Lower leg skin (tissue), 4 donors: ENCODE measurements at regions not wholly inside any gene's neighbourhood (a gene's known extent, or its start where the extent isn't known, plus 50 kb on each side); places are given as distances from the start of the nearest gene placed in this dataset.

Experiments
- DNase-seq, 2 donors: peaks; one replicate each; pipeline ENCODE4 v3.0.0-alpha.2; 2019; ENCODE audit warnings: low spot score in 2 of 2
- H3K4me3 ChIP-seq: fragments of 200-600 bp; sonication (generic); 2 replicates; pipeline ENCODE4 v1.5.1; 2017; ENCODE audit warnings: mild to moderate bottlenecking, low read depth; ENCODE audit not compliant: poor library complexity, severe bottlenecking
- POLR2A ChIP-seq, 2 donors: fragments of 450-650 bp; IDR thresholded peaks; one replicate each; pipeline ENCODE4 v1.6.1; 2016 to 2017; ENCODE audit warnings: antibody characterized with exemption in 2 of 2, mild to moderate bottlenecking in 1 of 2, moderate library complexity in 1 of 2
- WGBS, 2 donors: methylation state at CpG; one replicate each; pipeline ENCODE4 v1.1.5; 2018; 5-methylcytosine and 5-hydroxymethylcytosine counted together
- intact Hi-C: fragments of 100-400 bp; cut with DNase I; formaldehyde crosslinking; loops from one replicate; pipeline ENCODE4 v1.15.0; 2023; ENCODE audit warnings: low total_unique reads
- TF ChIP-seq, protein P1 (sequence below), 3 donors: fragments of 450-650 bp; IDR thresholded peaks; one replicate each; pipeline ENCODE4 v1.5.1; 2016; ENCODE audit warnings: antibody characterized with exemption in 3 of 3, mild to moderate bottlenecking in 3 of 3, moderate library complexity in 2 of 3

DNA sequence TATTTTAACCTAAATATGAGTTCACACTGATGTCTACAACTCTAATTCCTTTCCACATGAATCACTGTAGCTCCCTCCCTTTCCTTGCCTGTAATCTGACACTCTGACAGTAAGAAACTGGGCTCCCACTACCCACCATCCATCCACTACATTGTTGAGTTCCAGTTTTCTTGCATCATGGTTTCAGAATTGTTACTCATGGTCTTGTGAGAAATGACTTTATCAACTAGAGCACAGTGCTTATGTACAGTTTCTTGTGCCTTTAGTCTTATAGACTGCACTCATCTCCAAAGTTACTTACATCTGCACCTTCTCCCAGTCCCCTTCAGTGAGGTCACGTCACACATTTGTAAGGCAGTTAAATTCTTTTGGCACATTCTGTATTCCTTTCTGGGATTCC, 78.6 kb downstream of the RTL6 start:
- intact Hi-C loops: no loop called here
- WGBS, 2 donors: 83 to 93% methylated on average over 1 of the region's 1 CpG
- TF ChIP-seq POLR2A (IDR thresholded peaks at IDR 0.05): no peak
- TF ChIP-seq, protein P1, sequence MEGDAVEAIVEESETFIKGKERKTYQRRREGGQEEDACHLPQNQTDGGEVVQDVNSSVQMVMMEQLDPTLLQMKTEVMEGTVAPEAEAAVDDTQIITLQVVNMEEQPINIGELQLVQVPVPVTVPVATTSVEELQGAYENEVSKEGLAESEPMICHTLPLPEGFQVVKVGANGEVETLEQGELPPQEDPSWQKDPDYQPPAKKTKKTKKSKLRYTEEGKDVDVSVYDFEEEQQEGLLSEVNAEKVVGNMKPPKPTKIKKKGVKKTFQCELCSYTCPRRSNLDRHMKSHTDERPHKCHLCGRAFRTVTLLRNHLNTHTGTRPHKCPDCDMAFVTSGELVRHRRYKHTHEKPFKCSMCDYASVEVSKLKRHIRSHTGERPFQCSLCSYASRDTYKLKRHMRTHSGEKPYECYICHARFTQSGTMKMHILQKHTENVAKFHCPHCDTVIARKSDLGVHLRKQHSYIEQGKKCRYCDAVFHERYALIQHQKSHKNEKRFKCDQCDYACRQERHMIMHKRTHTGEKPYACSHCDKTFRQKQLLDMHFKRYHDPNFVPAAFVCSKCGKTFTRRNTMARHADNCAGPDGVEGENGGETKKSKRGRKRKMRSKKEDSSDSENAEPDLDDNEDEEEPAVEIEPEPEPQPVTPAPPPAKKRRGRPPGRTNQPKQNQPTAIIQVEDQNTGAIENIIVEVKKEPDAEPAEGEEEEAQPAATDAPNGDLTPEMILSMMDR (IDR thresholded peaks at IDR 0.05): no peak
- no peak for DNase-seq
- no peak overlapping the region for H3K4me3 ChIP-seq

DNA sequence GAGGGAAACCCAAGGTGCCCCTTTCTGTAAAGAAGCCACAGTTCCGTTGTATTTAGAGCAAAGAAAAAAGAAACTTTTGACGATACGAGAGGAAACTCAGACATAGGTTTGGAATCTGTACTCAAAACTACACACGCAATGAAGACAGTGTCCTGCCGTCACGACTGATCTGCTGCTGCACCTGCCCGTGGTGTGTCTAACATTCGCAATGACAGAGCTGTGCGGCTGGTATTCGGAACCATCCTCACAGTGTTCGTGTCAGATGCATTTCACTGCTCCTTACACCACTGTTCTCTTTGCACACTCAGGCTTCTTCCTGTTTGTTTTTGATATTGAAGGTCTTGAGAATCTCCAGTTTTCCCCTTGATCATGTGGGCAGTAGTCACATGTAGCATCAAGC, 84.8 kb downstream of the RTL6 start:
- intact Hi-C loops: no loop called here
- 76 to 87% methylated on average over 11 of the region's 11 CpGs for WGBS, 2 donors
- DNase-seq: peak in 1 of 2 donors; percentile 65
- TF ChIP-seq POLR2A (IDR thresholded peaks at IDR 0.05): no peak
- TF ChIP-seq, protein P1 (IDR thresholded peaks at IDR 0.05): no peak
- H3K4me3 ChIP-seq: no peak overlapping the region

DNA sequence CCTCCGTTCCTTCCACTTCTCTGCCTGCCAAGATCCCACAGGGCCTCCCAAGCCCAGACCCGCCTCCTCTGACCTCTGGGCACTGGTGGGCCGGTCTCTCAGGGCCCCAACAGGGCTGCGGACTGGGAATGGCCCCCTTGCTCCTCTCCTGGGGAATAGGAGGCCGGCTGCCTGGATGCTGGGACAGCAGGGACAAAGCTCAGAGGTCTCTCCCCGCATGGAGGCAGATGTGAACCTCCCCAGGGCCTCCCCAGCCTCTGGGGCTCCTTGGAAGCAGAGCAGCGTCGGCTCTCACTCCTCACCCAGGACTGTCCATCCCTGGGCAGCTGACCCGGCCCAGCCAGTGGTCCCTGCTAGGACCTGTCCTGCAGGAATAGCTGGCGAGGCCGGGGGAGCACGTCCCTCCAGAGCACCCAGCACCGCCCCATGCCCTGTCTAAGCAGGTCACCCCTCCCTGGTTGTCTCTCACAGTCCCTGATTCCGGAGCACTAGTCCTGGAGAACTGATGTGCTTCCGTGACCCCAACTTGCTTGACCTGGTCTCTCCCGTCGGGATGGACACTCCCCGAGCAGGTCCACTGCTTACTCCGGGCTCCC, 85.8 kb downstream of the RTL6 start:
- 74 to 85% methylated on average over 12 to 19 of the region's 19 CpGs for WGBS, 2 donors
- peak in 1 of 2 donors; percentile 73 for DNase-seq
- intact Hi-C loops: no loop called here
- TF ChIP-seq, protein P1 (IDR thresholded peaks at IDR 0.05): no peak
- TF ChIP-seq POLR2A (IDR thresholded peaks at IDR 0.05): no peak
- H3K4me3 ChIP-seq: no peak overlapping the region

DNA sequence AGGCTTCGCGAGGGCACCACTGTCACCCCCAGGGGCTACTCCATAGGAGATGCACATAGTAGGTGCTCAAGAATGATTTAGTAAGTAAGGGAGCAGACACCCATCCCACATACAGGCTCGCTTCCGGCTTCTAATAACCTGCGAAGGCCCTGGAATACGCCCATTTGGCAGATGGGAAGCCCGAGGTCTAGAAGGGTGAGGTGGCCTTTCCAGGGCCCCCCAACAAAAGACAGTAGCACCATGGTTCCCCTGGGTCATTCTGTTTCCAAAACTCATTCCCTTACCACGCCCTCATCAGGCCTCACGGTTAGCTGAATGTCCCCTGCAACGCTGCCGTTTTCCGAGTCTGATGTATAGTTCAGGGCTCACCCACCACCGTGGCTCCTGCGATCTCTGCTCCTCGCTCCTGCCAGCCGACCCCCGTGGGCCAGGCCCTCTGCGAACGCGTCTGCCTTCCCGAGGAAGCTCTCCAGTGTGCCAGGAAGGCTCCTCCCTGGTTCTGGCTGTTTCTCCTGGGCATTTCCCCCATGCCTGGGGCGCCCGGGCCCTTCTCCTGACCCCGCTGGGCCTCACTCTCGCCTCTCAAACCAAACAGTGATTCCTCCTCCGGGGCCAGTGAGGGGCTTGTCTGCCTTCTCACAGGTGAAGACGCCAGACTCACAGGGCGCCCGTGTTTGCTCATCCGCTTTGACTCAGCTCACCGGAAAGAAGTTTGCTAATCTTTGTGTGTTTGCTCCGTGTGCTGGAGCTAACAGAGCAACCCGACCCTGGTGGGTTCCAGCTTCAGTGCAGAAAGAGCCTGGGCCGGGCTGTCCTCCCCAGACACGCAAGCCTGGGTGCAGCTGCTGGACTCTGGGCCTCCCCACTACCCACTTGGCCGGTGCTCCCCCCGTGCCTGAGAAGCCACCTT, 86.6 kb downstream of the RTL6 start:
- no peak overlapping the region for H3K4me3 ChIP-seq
- TF ChIP-seq, protein P1 (IDR thresholded peaks at IDR 0.05): no peak
- no peak for TF ChIP-seq POLR2A (IDR thresholded peaks at IDR 0.05)
- 75 to 79% methylated on average over 37 of the region's 37 CpGs for WGBS, 2 donors
- intact Hi-C loops: no loop called here
- peak in 1 of 2 donors; percentile 80 for DNase-seq

DNA sequence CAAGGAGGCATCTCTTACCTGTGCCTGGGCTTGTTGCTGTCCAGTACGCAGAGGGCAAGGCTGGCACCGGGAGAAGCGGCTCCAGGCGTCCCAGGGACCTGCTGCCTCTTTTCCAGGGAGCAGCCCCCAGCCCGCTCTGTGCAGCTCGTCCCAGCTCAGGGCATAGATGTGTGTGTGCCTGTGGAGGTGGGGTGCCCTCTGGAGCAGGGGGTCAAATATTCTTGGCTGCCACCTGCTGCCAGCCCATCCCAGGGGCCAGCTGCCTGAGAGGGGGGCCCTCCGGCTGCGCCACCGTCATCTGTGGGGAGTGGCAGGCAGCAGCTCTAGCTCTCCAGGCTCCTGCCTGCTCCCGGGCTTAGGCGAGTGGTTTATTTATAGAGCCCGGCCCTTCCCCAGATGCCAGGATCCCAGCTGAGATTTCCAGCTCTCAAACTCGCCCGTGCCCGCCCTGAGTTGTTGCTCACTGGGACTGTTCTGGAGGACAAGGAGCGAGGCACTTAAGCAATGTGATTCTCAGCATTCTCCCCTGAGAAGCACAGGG, 87.5 kb downstream of the RTL6 start:
- 49 to 52% methylated on average over 12 to 16 of the region's 16 CpGs for WGBS, 2 donors
- DNase-seq: peak in 1 of 2 donors; percentile 83
- TF ChIP-seq, protein P1 (IDR thresholded peaks at IDR 0.05): no peak
- TF ChIP-seq POLR2A (IDR thresholded peaks at IDR 0.05): no peak
- intact Hi-C loops: no loop called here
- no peak overlapping the region for H3K4me3 ChIP-seq
